Right kidney (tissue), 1 donor: ENCODE measurements at regions not wholly inside any gene's neighbourhood (a gene's known extent, or its start where the extent isn't known, plus 50 kb on each side); places are given as distances from the start of the nearest gene placed in this dataset.

Source experiments
- DNase-seq: peaks from one replicate; pipeline ENCODE4 v3.0.0-alpha.2; 2016

DNA sequence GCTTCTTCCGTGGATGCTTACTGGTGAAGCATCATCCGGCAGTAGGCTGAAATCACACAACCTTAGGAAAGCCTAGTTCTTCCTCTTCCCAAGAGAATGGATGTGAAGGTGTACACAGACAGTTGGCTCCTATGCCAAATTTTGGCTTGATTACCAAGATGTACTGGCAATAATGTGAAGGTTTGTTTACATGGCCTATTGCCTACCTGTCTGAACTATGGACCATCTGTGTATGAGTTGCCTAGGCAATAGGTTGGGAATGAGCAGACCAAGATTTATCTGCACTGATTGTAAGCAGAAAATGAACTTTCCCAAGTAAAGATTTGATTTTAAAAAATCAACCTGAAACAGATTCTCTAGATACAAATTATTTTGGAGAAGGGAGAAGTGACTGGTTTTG lies 325.9 kb upstream of the SORCS1 start:
- no peak for DNase-seq

DNA sequence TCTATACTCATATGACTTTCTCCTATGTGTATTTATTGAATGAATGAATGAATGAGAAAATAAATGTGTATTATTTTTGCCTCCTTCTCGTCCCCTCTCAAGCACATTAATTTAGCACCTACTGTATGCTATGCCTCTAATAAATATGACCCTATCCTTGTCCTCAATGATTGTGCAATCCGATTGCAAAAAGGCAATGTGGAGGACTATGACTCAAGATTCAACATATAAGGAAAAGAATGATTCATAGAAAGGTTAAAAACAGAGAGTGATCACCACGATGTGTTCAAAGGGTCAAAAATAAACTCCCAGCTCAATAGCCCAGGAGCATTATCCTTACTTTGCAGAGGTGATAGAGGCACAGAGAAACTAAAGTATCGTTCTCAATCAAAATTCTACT lies 322.8 kb upstream of the SORCS1 start:
- no peak for DNase-seq

DNA sequence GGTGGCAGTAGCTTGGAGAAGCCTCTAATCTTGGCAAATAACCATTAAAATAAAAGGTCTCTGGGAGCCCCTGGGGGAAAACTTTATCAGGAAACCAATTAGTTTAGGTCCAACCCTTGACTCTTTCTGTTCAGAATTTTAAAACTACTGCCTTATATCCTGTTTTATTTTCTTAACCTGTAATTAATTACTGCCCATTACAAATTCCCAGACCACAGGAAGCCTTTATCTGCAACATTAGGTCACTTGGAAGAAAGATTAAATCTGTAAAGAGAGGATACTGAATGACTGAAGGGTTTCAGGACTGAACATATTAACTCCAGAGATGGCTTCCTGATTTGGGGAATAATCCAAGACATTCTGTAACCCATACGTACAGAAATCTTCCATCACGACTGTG lies 320.5 kb upstream of the SORCS1 start:
- DNase-seq, result no peak

DNA sequence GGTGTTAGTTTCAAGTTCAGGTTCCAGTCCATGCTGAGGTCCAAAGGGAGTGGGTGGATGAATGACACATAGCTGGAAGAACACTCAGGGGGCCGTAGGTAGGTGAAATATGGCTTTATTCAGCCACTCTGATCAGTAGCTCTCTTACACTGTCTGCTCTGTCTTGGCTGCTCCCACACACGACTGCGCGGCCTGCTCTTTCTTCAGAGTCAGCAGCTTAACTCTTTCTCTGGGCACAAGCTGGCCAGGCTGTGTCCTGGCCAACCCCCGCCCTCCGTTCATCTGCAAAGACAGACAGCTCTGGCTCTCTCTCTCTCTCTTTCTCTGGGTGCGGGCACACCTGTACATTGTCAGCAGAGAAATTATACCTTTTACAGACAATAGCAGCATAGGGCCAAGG lies 317.4 kb upstream of the SORCS1 start:
- DNase-seq, result peak; percentile 6

DNA sequence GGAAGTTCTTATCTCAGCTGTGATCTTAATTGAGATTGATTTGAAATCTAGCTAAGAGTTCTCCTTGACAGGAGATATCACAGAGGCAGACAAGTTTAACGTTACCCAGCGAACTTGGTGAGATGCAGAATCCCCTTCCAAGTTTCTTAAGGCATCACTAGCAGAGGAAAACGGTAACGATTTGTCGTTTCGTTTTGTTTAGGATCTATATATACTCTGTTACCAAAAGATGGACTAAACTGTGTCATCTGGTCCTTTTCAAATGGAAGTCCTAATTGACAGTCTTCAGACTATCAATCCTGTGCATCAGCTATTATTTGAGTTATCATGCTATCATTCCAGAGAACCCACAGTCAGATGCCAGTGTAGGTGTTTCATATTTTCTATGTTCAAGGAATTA lies 316.7 kb upstream of the SORCS1 start:
- DNase-seq, result no peak

DNA sequence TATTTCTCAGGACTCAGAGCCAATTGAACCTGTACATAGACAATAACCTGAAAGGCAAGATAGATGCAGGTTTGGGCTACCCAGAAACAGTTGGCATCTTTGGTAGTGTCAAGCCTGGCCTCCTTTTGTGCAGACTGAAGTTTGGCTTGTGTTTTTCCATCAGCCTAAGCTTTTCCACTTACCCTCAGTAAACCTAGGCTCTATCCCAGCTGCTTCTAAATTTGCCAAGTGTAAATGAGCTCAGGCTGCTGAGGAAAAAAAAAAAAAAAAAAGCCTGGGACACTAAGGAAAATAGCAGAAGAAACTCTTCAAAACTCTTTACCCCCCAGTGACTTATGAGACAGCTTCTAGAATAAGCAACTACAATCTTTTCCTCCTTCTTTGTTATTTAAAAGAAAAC lies 316.3 kb upstream of the SORCS1 start:
- DNase-seq, result no peak

DNA sequence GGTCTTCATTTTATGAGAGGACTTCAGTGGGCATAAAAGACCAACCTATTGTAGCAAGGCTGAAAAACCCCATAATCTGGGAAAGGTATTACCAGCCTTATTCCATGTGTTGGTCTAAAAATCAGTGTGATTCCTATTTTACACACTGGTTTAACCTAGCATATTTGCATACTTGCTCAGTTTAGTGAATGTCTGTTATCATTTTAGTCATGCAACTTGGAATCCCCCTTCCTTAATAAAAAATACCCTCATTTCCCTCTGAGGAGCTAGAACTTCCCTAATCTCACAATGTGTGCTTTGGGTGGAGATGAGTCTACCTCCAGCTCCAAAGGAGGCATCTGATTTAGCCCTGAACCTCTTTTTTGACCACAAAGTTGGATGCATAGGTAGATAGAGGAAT lies 312.8 kb upstream of the SORCS1 start:
- no peak for DNase-seq

DNA sequence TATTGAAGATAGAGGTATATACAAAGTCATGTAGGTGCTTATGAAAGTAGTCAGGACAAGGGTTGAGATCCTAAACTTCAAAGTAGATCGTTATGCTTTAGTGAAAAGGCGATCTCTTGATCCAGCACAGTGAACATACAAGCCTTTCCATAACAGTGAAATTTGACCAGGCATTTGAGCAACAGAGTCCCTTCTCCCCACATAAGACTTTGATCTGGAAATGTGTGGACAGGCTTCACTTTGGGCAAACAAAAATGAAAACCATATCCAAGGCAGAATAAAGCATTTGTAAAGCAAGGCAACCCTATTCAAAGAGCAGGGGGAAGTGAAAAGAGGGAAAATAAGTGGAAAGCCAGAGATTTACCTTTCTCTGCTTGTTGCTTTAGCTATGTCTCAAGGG lies 311.9 kb upstream of the SORCS1 start:
- DNase-seq, result no peak

DNA sequence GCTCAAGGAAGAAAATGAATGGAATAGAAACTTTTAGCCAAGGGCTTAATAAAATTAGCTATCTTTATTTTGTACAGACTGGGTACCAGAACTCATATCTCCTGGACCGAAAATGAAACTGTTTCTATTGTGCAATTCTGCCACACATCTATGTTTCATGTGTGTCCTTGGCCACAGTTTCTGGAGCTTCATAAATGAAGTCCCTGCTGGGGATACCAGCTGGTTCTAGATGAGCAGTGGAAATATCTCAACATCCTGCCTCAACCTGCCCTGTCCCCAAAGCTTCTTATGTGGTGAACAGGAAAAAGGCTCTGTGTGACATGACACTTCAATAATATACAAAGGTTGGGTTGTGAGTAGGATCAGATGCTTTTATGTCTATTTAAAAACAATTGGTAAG lies 310.1 kb upstream of the SORCS1 start:
- no peak for DNase-seq

DNA sequence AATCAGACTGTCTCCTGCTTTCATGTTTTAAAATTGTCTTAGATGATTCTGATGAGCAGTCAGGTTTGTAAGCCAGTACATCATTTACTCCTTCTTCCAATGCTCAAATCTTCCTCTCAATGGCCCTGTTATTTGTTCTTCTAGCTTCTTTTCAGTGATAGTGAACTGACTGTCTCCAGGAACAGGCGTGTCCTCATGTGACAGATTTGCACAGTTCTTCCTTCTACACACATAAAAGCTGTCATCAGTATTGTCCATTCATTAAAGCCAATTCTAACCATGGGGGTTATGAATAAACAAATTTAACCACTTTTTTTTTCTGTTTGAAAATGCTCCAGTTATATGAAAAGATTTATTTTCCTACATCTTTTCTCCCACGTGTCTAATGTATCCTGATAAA lies 308.7 kb upstream of the SORCS1 start:
- DNase-seq, result no peak

DNA sequence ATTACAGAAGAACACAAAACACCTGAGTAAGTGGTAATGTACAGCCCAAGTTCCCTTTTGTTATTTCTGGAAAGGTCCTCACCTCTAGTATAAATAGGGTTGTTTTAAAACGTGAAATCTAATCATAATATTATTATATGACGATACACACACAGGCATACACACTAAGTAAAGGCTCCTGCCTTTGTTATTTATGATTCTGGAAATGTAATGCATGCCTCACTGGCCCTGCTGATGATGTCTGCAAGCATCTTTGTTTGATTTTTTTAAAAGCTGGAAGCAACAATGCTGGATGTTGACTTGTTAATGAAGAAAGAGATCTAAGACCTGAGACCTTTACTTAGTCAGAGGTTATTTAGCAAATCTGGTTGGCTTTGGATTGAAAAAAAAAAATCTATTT lies 307.4 kb upstream of the SORCS1 start:
- no peak for DNase-seq

DNA sequence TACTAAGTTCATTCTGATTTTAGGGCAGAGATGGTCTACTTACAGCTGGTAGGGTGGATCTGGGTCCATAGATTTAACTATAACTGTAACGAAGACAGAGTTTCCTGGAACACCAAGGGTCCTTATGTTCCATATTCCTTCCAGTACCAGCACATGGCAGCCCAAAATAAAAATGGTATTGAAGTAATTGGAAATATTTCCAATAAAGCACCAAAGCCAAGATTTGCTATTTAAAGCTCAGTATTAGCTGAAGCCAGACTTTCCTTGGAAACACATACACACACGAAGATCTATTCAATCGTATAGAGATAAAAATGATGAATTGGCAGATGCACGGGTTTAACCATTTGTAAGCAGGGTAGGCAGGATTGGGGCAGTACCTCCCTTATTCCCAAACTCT lies 289.1 kb upstream of the SORCS1 start:
- no peak for DNase-seq

DNA sequence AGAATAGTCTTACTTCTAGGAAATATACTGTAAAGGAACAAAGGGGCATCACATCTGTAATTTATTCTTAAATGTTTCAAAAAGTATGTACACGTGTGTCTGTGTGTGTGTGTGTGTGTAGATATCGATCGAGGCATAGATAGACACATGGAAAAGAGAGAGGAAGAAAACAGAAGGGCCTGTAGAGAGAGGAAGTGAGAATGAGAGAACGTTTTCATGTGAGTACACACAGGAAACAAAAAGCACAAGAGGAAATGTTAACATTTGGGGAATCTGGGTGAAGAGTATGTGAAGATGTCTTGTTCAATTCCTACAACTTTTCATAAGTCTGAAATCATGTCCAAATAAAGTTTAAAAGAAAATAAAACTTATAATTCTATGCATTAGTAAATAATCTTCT lies 286.5 kb upstream of the SORCS1 start:
- DNase-seq, result no peak

DNA sequence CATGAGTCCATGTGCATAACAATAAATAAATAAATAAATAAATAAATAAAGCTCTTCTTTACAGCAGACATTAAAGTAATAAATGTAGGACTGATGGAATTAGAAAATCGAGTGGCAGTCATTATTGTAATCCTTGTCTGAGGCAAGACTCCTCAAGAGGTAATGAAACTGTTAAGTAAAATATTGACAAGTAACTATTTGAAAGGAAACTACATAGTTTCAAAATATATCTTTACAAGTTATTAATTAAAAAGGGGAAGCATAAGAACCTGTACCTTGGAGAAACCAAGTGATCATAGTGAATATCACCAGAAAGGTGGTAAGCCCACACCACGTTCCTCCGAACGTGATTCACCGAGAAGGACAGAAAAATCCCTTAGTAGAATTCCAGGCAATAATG lies 285.6 kb upstream of the SORCS1 start:
- no peak for DNase-seq

DNA sequence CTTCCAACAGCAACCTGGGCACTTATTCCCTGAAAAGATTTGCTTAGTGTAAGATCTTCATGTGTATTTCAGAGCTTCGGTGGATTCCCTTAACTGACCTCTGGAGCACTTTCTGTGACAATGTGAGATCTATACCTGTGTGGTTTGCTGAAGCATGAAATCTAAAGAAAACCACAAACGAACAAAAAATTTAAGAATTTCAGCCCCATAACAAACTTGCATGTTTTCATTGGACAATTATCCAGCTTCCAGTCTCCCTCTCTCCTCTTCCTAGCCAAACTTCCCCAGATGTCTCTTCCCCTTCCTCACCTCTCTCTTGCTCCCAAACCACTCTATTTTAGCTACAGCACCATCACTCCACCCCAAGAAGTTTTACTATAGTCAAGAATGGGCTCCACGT lies 279.9 kb upstream of the SORCS1 start:
- DNase-seq, result no peak

DNA sequence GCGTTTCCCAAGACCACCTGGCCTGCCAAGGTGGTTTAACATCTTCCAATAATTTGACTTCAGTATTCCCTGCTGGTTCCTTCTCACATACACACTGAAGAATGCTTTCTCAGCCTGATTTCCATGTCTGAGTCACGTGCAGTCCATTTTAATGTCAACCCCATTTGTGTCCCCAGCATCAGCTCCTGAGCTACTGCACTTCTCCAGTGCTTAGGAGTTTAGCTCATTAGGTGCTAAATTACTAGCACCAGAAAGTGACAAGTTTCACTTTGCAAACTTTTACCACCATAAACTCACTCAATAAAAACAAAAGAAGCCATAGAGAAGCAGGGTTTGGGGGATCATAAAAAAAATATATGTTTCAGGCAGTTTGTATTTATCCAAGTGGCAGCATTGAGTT lies 279.3 kb upstream of the SORCS1 start:
- DNase-seq, result no peak

DNA sequence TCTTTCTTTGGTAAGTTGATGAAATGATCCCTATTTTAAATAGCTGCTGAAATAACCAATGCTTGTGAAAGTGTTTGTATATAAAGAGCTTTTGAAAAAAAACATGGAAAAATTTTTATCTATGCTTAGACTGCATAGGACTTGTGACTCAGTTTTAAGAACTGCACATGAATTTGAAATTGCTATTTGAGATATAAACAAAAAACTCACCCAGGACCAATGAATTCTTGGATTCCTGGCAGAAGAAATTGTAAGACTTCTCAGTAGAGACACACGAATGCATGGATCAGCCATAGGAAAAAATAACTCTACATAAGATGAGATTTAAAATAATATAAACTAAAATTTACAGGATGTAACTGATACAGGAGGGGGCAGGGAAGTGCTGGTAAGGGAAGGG lies 278.8 kb upstream of the SORCS1 start:
- DNase-seq, result no peak

DNA sequence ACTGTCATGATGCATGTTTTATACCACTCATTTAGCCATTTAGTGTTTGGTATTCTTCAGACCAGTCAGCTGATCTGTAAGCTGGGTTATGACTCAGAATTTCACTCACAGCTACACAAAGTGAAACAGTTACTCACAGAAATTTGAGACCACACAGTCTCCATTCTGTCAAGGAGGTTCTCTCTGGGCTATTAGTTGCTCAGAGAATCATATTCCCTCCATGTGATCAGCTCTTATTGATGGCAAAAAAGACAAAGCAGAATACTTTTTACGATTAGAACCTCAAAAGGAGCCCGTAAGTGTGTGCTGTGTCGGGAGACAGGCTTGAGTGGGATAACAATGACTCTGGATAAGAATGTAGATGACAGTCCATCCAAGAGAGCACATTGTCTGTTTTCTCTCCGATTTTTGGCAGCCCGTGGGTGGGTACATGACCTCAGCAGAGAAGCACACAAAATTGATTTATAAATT lies 277.6 kb upstream of the SORCS1 start:
- no peak for DNase-seq

DNA sequence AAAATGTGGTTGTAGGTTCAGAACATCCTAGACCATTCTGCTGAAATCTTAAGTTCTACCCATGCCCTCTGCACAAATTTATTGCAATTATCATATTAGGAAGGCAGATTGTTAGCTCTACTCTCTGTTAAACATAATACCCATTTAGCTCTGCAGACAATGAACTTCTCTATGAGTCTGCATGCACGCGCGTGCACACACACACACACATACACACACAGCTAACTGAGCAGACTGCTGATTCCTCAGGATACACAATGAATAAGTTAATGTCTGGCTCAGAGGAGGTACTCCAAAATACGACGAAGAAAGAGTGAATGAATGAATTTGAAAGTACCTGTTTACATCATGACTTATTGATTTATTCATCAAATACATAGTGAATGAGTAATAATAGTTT lies 276.2 kb upstream of the SORCS1 start:
- DNase-seq, result no peak

DNA sequence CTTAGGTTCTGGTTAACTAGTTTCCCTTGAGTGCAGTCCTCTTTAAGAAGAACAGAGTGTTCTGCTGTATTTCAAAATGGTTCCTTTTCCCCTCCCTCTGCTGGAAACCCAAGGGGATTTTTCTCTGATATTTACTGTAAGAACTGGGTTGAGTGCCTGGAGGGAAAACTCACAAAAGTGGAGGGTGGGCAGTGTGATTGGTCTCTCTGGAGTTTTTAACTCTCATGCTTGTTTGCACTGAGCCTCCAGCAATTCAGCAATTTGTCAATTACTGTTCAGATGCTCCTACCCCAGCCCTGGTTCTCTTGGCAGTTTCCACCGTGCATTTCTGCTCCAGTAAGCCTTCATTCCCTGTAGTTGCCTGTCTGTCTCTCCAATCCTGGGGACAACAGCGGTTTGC lies 273.4 kb upstream of the SORCS1 start:
- no peak for DNase-seq

DNA sequence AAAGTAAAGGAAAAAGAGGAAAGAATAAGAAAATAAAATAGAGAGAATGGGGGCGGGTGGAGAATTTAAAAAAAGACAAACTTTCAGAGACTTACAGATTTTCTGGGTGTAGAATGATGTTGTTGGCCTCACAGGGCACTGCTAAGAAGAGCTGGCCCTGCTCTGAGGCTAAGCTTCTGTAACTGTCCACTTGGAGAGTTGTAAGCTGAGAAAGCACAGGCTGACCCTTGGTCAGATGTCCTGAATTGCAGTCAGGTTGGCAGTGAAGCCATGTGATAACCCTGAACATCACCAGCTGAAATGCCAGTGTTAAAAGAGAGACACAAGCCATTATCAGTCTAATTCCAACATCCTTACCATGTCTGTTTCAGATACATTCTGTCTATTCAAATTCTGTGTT lies 272.1 kb upstream of the SORCS1 start:
- DNase-seq, result no peak

DNA sequence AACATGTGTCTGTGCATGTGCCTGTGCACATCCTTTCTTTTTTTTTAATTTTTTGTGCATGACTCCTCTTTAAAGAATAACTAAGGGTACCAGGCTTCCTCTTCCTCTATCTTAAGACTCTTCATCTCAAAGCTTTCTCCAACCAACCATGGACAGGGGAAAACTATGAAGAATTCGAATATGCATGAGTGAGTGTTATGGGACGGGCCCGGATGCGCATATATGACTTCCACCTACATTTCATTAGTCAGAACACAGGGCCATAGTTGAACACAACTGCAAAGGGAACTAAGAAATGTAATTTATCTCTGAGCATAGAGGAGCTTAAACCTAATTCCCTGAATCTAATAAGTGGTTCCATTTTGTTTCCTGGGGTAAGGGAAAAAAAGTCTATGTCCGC lies 270.3 kb upstream of the SORCS1 start:
- no peak for DNase-seq

DNA sequence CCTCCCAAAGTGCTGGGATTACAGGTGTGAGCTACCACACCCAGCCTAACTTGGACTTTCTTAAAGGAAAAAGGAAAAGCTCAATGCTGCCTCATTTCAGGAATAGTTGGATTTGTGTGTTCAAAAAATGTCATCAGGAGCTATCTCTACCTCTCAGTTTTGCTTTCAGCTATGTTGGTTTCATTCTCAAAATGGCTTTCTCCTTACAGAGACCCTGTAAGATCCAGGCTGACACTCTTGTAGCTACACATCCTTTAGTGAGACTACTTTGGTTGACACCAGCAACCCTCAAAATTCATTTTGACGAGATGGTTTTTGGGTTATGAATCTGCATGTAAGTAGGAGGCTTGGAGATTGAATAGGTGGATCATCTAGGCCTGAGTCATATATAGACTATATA lies 269.7 kb upstream of the SORCS1 start:
- DNase-seq, result no peak

DNA sequence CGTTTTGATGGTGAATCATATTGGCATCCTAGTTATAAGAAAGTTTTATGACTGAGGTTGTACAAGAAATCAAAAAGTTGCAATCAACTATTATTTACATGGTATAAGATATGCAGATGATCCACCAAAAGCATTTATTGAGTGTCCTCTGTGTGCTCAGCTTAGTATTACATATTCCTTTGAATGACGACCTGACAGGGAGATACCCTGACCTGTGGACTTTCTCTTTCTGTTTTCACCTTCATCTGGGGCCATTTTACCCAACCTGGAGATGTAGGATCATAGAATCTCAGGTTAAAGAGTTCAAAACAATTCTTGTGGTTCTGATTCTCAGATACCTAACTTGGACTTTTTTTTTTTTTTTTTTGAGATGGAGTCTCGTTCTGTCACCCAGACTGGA lies 269.1 kb upstream of the SORCS1 start:
- no peak for DNase-seq

DNA sequence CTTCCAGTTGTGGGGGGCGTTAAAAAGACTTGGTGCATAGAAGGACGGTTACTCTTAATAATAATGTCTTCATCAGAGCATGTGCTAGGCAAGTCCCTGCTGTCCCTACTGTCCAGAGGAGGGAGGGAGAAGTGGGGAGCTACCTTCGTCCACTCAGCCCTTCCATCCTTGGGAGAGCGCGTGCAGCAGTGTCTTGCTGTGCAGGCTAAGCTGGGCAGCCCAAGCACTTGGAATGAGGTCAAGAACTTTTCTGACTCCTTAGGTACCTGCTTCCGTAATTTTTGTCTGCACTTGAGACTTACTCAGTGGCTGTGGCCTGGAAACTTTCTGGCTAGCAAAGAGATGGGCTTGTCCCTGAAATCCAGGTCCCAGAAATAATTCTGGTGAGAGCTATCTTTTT lies 265.9 kb upstream of the SORCS1 start:
- no peak for DNase-seq

DNA sequence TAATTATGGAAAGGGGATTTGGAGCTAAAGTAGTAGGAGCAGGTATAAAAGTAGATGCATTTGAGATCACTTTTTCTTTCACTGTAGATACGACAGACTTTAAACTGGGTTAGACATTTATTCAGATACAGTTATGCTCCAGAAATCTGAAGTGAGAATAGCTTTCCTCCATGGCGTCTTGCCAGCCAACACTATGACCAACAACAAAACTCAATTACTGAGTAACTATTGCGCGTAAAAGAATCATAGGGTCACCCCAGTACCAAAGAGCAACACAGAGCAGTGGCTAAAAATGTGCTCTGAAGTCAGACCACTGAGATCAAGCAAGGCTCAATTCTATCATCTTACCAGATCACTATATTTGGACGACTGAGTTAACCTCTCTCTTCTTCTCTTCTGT lies 262.5 kb upstream of the SORCS1 start:
- DNase-seq, result no peak
